ENCODE measurements at regions not wholly inside any gene's neighbourhood (a gene's known extent, or its start where the extent isn't known, plus 50 kb on each side); places are given as distances from the start of the nearest gene placed in this dataset.

GRCh38 chr4:74653331-74654229 lies 140.7 kb downstream of the BTC start:
- no peaks in the 10 kb centered on the region for H3K36me3 Mint-ChIP-seq
- H3K9me3 Mint-ChIP-seq = no peaks in the 10 kb centered on the region
- peaks cover 0 to 7% of the 10 kb centered on the region in 2 donors for H3K27me3 Mint-ChIP-seq
- no peak overlapping the region for H3K27ac Mint-ChIP-seq
- no peaks in the 10 kb centered on the region for H3K4me1 Mint-ChIP-seq (ENCODE audit: low read depth in 2 of 2)
- ATAC-seq (no peak), DNase-seq (ENCODE audit: low spot score) (no peak)
- H3K4me3 Mint-ChIP-seq = no peak overlapping the region

DNA sequence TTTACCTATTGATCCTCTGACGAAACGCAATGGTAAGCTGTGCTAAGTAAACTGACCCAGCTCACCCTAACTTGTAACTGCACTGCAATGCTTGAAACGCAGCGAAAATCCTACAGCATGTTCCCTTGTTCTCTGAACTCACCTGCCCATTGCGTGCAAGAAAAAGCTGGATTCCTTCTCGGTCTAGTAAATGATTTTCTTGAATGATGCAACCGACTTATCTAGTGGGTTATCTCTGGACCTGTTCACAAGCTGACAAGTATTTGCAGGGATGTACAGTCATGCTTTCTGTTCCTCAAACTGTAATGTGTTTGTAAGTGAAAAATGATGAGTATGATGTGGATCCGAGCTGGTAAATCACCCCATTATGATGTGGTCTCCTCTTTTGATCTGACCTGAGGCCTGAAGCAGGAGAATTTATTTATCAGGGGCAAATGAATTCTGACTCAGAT lies 140.1 kb downstream of the BTC start:
- Mint-ChIP-seq H3K27me3 (peaks cover 0 to 7% of the 10 kb centered on the region in 2 donors), H3K9me3 (no peaks in the 10 kb centered on the region), H3K36me3 (no peaks in the 10 kb centered on the region), H3K4me3 (no peak overlapping the region), H3K27ac (no peak overlapping the region), H3K4me1 (ENCODE audit: low read depth in 2 of 2) (no peaks in the 10 kb centered on the region)
- ATAC-seq (no peak), DNase-seq (ENCODE audit: low spot score) (no peak)

- Mint-ChIP-seq H3K27me3 (peaks cover 0 to 7% of the 10 kb centered on the region in 2 donors), H3K4me1 (ENCODE audit: low read depth in 2 of 2) (no peaks in the 10 kb centered on the region), H3K4me3 (no peak overlapping the region), H3K36me3 (no peaks in the 10 kb centered on the region), H3K9me3 (no peaks in the 10 kb centered on the region), H3K27ac (no peak overlapping the region)
- DNase-seq (ENCODE audit: low spot score) (no peak), ATAC-seq (no peak)
Measured at GRCh38 chr4:74656596-74656995, 137.7 kb downstream of the BTC start.

- ATAC-seq (no peak), DNase-seq (ENCODE audit: low spot score) (no peak)
- H3K27me3 Mint-ChIP-seq = peaks cover 2 to 7% of the 10 kb centered on the region in 2 donors
- H3K9me3 Mint-ChIP-seq = no peaks in the 10 kb centered on the region
- H3K4me1 Mint-ChIP-seq (ENCODE audit: low read depth in 2 of 2) = no peaks in the 10 kb centered on the region
- no peak overlapping the region for H3K4me3 Mint-ChIP-seq
- H3K36me3 Mint-ChIP-seq = no peaks in the 10 kb centered on the region
- no peak overlapping the region for H3K27ac Mint-ChIP-seq
Measured at GRCh38 chr4:74658116-74658515, 136.2 kb downstream of the BTC start.

DNA sequence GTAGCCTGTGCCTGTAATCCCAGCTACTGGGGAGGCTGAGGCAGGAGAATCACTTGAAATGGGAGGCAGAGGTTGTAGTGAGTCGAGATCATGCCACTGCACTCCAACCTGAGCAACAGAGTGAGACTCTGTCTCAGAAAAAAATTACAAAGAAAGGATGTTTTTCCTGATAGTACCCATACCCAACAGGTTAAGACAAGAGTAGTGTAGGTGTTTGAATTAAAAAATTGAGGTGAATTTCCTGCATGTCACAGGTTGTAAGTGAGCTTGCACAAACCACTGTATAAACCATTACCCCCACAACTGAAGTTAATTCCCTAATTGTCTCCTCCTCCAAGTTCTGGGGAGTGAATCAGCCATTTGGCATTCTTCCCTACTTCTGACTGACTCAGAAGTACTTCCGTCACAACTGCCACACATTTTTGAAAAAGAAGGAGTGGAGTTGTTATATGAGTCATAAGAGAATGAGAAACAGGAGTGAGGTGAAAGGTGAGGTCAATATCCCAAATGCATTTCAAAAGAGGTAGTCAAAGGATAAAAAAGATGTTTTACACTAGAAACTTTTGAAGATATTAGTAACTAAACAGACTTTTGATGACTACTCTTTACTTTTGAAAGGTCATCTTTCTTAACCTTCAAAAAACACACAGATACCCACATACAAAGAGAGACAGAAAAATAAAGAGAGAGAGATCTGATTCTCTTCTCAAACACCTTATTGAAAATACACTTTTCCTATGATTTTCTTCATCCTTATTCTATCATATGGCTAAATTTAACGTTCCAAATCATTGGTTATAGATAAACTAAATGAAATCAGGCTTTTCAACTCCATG lies 134.5 kb downstream of the BTC start:
- Mint-ChIP-seq H3K36me3 (no peaks in the 10 kb centered on the region), H3K27ac (no peak overlapping the region), H3K4me1 (ENCODE audit: low read depth in 2 of 2) (no peaks in the 10 kb centered on the region), H3K9me3 (no peaks in the 10 kb centered on the region), H3K4me3 (no peak overlapping the region), H3K27me3 (peaks cover 8 to 13% of the 10 kb centered on the region in 2 donors)
- DNase-seq (ENCODE audit: low spot score) (no peak), ATAC-seq (no peak)

DNA sequence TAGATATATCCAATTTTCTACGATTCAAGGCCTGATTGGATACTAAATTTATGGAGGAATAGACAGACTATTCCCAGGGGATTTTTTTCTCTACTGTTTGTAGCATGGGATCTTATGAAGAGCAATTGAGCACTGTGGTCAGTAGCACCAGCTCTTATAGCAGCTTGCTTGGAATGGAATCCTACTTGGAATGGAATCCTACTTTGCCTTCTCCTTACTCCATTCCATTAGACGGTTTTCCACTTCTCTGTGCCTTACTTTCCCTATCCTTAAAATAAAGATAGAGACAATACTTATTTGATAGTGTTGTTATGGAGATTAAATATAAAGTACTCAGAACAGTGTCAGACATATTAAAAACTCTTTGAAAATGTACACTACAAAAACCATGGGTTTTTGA lies 133.5 kb downstream of the BTC start:
- Mint-ChIP-seq H3K9me3 (no peaks in the 10 kb centered on the region), H3K27me3 (peaks cover 8 to 13% of the 10 kb centered on the region in 2 donors), H3K4me1 (ENCODE audit: low read depth in 2 of 2) (no peaks in the 10 kb centered on the region), H3K4me3 (no peak overlapping the region), H3K27ac (no peak overlapping the region), H3K36me3 (no peaks in the 10 kb centered on the region)
- DNase-seq (ENCODE audit: low spot score) (no peak), ATAC-seq (no peak)

GRCh38 chr4:74661427-74662201 lies 132.7 kb downstream of the BTC start:
- no peaks in the 10 kb centered on the region for H3K36me3 Mint-ChIP-seq
- H3K4me3 Mint-ChIP-seq = no peak overlapping the region
- ATAC-seq (no peak), DNase-seq (ENCODE audit: low spot score) (no peak)
- no peaks in the 10 kb centered on the region for H3K9me3 Mint-ChIP-seq
- no peak overlapping the region for H3K27ac Mint-ChIP-seq
- peaks cover 8 to 10% of the 10 kb centered on the region in 2 donors for H3K27me3 Mint-ChIP-seq
- no peaks in the 10 kb centered on the region for H3K4me1 Mint-ChIP-seq (ENCODE audit: low read depth in 2 of 2)

- DNase-seq (ENCODE audit: low spot score) (no peak), ATAC-seq (no peak)
- Mint-ChIP-seq H3K4me1 (ENCODE audit: low read depth in 2 of 2) (no peaks in the 10 kb centered on the region), H3K9me3 (no peaks in the 10 kb centered on the region), H3K27ac (no peak overlapping the region), H3K27me3 (peaks cover 8 to 17% of the 10 kb centered on the region in 2 donors), H3K36me3 (no peaks in the 10 kb centered on the region), H3K4me3 (no peak overlapping the region)
Measured at GRCh38 chr4:74663631-74664030, 130.7 kb downstream of the BTC start.

DNA sequence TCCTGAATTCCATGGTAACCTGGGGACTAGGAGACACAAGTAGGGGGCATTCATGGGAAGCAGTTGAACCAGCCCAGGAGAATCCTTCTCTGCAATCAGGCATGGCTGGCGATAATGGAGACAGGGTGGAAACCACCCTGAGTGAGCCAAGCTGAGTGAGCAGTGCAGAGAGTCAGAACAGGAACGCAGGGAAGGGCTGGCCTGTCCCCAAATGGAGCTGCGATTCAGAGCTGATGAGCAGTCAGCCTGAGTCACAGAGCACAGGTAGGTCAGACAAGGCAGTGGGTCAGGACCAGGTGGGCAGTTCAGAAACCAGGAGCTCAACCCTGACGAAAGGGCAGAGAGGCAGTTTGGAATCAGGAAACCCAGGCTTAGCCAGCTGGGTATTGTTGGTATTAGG lies 129.0 kb downstream of the BTC start:
- H3K9me3 Mint-ChIP-seq = no peaks in the 10 kb centered on the region
- ATAC-seq (no peak), DNase-seq (ENCODE audit: low spot score) (no peak)
- H3K27me3 Mint-ChIP-seq = peaks cover 8 to 23% of the 10 kb centered on the region in 2 donors
- H3K4me3 Mint-ChIP-seq = no peak overlapping the region
- no peaks in the 10 kb centered on the region for H3K36me3 Mint-ChIP-seq
- H3K27ac Mint-ChIP-seq = no peak overlapping the region
- H3K4me1 Mint-ChIP-seq (ENCODE audit: low read depth in 2 of 2) = no peaks in the 10 kb centered on the region

GRCh38 chr4:74665876-74666275 lies 128.4 kb downstream of the BTC start:
- no peak overlapping the region for H3K27ac Mint-ChIP-seq
- no peak overlapping the region for H3K4me3 Mint-ChIP-seq
- DNase-seq (ENCODE audit: low spot score) (no peak), ATAC-seq (no peak)
- H3K4me1 Mint-ChIP-seq (ENCODE audit: low read depth in 2 of 2) = no peaks in the 10 kb centered on the region
- no peaks in the 10 kb centered on the region for H3K9me3 Mint-ChIP-seq
- peaks cover 12 to 28% of the 10 kb centered on the region in 2 donors for H3K27me3 Mint-ChIP-seq
- H3K36me3 Mint-ChIP-seq = no peaks in the 10 kb centered on the region

GRCh38 chr4:74667438-74667837 lies 126.9 kb downstream of the BTC start:
- H3K9me3 Mint-ChIP-seq = no peaks in the 10 kb centered on the region
- DNase-seq (ENCODE audit: low spot score) (no peak), ATAC-seq (no peak)
- H3K27me3 Mint-ChIP-seq = peaks cover 14 to 35% of the 10 kb centered on the region in 2 donors
- H3K4me1 Mint-ChIP-seq (ENCODE audit: low read depth in 2 of 2) = no peaks in the 10 kb centered on the region
- no peak overlapping the region for H3K4me3 Mint-ChIP-seq
- no peak overlapping the region for H3K27ac Mint-ChIP-seq
- no peaks in the 10 kb centered on the region for H3K36me3 Mint-ChIP-seq

DNA sequence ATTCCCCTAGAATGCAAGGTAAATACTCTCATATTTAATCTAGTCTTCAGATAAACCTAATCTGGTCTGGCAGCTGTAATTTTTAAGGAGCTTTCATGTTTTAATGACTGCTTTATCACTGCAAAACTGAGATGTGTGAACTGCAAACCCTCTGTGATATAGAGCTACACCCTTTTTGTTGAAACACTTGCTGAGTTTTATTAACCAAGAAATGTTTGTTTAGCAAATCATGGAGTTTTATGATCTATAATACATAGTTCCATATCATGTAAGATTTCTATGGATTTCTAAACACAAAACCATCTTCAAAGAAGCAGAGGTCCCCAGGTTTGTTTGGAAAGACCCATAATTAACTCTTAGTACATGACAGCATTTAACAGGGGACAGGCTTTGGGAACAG lies 126.4 kb downstream of the BTC start:
- no peak for DNase-seq (ENCODE audit: low spot score)
- Mint-ChIP-seq H3K9me3 (no peaks in the 10 kb centered on the region), H3K27me3 (peaks cover 16 to 40% of the 10 kb centered on the region in 2 donors), H3K4me1 (ENCODE audit: low read depth in 2 of 2) (no peaks in the 10 kb centered on the region), H3K4me3 (no peak overlapping the region), H3K27ac (no peak overlapping the region), H3K36me3 (no peaks in the 10 kb centered on the region)
- ATAC-seq = no peak

GRCh38 chr4:74669702-74670101 lies 124.6 kb downstream of the BTC start:
- peaks cover 8 to 33% of the 10 kb centered on the region in 2 donors for H3K27me3 Mint-ChIP-seq
- no peaks in the 10 kb centered on the region for H3K36me3 Mint-ChIP-seq
- no peak for DNase-seq (ENCODE audit: low spot score)
- no peaks in the 10 kb centered on the region for H3K9me3 Mint-ChIP-seq
- no peak overlapping the region for H3K27ac Mint-ChIP-seq
- no peak overlapping the region for H3K4me3 Mint-ChIP-seq
- ATAC-seq = no peak
- H3K4me1 Mint-ChIP-seq (ENCODE audit: low read depth in 2 of 2) = no peaks in the 10 kb centered on the region

Measured in natural killer cell treated with Interleukin-12 subunit alpha and Interleukin-12 subunit beta and Interleukin-15 and Interleukin-18, amount 100 ng/mL, for 72 hours (primary cell).